ENCODE measurements at regions not wholly inside any gene's neighbourhood (a gene's known extent, or its start where the extent isn't known, plus 50 kb on each side); places are given as distances from the start of the nearest gene placed in this dataset.

DNA sequence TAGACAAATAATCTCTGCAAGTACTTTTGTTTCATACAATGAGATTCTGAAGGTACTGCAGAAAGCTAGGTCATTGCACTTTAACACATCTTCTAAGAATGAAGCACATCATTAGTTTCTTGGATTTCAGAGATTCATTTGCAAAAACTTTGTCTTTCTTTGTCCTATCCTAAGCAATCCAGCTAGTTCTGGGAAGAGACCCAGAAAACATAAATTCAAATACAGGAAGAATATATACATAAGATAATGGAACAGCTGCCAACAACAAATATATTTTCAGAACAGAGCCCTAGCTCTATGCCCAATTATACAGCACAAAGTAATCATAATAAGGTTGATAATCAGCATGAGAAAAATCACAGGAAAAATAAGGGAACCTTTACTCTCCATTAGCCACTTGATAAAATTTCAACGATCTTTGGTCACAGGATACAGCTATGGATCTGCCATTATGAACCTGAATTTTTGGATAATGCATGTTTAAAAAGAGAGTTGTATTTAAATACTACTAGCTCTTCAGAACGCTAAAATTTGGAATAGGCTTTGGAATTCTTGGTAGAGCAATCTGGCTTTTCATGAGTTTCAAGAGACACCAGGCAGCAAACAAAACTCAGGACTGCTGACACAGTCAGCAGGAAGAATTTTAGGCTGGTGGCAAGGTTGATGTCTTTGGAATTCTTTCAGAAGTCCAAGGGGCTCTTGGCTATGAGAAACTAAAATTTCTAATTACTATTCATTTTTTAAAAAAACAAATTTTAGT is 250.4 kb upstream of the SMIM21 start:
- DNase-seq (ENCODE audit: low read depth in 2 of 2), result no peak

DNA sequence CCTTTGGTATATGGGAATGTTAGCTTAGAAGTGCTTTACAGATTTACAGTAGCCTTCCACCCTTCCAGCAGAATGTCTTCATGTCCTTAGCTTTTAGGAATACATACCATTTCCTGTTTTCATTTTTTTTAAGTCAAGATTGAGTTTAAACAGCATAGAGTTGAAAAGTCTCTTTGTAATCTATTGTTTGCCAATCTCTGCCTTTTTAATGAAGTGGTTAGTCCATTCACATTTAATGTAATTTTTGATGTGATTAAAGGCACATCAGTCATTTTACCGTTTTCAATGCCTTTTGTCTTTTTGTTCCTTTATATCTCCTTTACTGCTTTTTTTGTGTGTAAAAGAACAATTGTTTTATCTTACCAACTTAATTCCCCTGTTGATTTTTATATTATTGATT is 233.4 kb upstream of the SMIM21 start:
- no peak for DNase-seq (ENCODE audit: low read depth in 2 of 2)

- no peak for DNase-seq (ENCODE audit: low read depth in 2 of 2)
These were observed 232.1 kb upstream of the SMIM21 start for GRCh38 chr18:75659535-75660023.

DNA sequence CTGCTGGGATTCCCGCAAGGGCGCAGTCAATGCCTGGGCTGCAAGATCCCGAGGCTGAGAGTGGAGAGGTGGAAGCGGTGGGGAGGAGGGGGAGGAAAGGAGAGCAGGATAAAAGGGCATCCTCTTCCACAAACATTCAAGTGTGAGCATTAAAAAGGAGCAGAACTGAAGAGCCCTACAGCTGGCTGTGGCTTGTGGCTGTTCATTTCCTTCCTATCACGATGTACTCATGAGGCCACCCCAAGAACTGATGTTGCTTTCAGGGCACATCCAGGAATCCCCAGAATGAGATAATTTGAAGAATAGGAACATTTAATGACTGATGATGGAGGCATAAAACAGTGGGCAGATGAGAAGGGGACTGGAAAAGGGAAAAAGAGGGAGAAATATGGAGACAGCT is 230.8 kb upstream of the SMIM21 start:
- DNase-seq (ENCODE audit: low read depth in 2 of 2), result no peak

GRCh38 chr18:75656563-75657247 is 229.2 kb upstream of the SMIM21 start:
- DNase-seq (ENCODE audit: low read depth in 2 of 2), result no peak

DNA sequence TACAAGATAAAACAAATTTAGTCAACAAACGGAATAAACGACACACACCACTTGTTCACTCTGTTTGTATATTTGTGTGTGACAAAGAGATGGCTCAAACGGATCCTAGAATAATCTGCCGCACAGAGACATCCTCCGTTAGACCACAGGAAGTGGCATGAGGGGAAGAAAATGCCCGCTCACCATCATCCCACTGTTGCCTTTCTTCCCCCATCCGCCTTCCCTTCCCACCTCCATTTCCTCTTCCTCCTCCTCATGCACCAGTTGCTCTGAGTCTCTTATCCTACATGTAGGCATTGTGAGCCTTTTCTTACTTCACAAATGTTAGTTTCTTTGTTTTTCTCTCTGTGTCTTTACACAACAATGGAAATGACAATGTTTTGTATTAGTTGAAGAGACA is 228.5 kb upstream of the SMIM21 start:
- DNase-seq (ENCODE audit: low read depth in 2 of 2), result no peak

- no peak for DNase-seq (ENCODE audit: low read depth in 2 of 2)
These were observed 227.6 kb upstream of the SMIM21 start for GRCh38 chr18:75654851-75655751.

- no peak for DNase-seq (ENCODE audit: low read depth in 2 of 2)
These were observed 226.9 kb upstream of the SMIM21 start for GRCh38 chr18:75654386-75654785.

- no peak for DNase-seq (ENCODE audit: low read depth in 2 of 2)
These were observed 225.0 kb upstream of the SMIM21 start for GRCh38 chr18:75652528-75652927.

DNA sequence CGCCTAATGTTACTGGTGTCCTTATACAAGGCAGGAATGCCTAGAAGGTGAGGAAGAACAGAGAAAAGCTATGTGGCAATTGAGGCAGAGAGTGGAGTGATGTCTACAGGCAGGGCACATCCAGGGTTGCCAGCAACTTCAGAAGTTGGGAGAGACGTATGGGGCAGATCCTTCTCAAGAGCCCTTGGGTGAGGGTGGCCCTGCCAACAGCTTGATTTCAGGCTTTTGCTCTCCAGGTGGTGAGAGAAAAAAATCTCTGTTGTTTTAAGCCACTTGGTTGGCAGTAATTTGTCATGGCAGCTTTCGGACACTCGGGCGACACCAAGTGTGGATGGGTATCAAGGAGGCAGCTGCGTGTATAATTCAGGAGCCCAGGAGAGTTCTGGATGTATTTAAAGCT is 217.4 kb upstream of the SMIM21 start:
- DNase-seq (ENCODE audit: low read depth in 2 of 2), result no peak

DNA sequence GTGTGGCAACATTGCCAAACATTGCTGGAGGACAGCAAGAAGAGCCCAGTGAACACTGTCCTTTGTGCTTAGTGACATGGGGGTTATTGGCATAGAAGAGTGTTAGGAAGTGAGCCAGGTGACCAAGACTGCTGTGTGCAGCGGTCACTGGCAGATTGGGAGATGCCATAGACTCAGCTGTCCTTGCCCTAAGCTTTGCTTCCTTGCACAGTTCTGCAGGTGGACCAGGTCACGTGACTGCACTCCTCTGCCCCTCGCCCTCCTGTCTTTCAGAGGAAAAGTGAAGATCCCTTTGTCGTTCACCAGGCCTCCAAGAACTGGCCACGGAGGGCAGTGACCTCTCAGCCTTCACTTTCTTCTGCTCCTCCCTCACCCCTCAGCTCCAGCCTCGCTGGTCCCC is 215.6 kb upstream of the SMIM21 start:
- no peak for DNase-seq (ENCODE audit: low read depth in 2 of 2)

DNA sequence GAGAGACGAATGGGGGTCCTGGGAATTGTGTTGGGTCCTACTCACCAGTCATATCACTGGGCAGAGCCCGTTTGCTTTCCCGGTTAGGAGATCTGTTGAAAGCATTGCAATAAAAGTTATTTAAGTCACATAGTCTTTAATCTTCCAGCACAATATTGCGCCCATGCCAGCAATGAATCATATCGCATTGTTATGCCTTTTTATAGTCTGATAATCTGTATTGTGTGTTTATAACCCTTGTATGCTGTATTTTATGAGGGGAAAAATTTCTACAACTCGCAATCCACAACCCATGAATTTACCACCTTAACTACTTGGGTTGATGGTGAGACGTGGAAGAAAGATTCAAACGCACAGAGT is 211.9 kb upstream of the SMIM21 start:
- no peak for DNase-seq (ENCODE audit: low read depth in 2 of 2)

- no peak for DNase-seq (ENCODE audit: low read depth in 2 of 2)
These were observed 211.4 kb upstream of the SMIM21 start for GRCh38 chr18:75638776-75639471.

- no peak for DNase-seq (ENCODE audit: low read depth in 2 of 2)
These were observed 210.8 kb upstream of the SMIM21 start for GRCh38 chr18:75638223-75638775.

DNA sequence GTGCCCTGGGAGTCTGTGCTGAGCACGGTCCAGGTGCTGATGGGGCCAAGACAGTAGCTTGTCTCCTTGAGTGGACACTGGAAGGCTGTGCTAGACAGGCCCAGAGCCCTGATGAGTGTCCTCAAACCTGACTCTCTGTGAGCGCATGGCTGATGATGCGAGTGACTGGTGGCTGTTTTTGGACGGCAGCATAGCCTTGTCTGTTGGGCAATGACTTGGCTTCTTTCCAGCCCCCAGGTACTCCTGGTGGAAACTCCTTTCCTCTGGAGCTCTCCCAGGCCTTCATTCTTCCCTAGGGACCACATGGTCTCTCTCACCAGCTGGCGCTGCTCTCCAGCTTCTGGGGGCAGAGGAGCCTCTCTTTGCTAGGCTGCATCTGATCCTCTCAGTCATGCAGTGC is 207.6 kb upstream of the SMIM21 start:
- no peak for DNase-seq (ENCODE audit: low read depth in 2 of 2)

DNA sequence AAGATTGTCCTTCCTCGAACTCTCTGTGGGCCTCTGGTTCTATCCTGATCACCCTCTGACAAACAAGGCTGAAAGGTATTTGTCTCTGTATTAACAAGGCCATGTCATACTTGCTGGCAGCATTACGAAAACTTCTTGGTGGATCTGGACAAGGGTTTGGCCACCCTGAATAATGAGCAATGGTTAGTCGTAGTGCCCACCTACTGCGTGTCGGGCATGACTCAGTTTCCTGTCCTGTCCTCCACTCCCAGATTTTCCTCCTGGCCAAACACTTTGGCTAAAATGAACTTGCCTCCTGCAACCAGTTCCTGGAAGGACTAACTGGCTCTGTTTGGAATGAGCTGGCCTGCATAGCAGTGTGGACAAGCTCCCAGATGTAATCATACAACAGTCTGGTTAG is 198.5 kb upstream of the SMIM21 start:
- no peak for DNase-seq (ENCODE audit: low read depth in 2 of 2)

- DNase-seq (ENCODE audit: low read depth in 2 of 2), result no peak
These were observed 197.4 kb upstream of the SMIM21 start for GRCh38 chr18:75624869-75625268.

DNA sequence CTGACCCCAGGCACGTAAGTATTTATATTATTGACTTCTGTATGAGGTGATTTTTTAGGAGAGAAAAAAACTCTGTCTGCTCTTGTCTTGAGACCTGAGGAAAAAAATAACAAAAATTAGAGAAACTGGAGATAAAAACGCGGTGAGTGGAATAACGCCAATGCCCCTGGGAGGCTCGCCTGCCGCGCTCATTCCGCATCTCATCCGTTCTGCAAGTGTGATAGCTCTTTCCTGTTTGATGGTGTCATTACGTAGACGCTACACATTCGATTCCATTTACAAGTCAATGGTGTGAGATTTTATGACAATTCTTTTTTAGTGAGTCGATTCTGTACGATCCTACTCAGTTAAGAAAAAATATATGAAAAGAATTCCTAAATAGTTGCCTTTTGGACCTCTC is 194.3 kb upstream of the SMIM21 start:
- DNase-seq (ENCODE audit: low read depth in 2 of 2), result no peak

DNA sequence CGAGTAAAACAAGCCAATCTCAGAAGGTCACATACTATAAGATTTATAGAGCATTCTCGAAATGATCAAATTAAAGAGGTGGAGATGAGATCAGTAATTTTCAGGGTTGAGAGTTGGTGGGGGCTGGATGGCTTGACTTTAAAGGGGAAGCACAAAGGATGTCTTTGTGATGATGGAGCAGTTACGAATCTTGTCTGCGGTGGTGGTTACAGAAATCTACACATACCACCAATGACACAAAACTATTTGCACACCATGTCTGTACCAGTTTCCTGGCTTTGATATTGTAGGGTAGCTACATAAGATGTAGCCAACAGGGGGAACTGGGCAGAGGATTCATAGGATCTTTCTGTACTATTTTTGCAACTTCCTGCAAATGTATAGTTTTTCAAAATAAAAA is 190.6 kb upstream of the SMIM21 start:
- no peak for DNase-seq (ENCODE audit: low read depth in 2 of 2)

DNA sequence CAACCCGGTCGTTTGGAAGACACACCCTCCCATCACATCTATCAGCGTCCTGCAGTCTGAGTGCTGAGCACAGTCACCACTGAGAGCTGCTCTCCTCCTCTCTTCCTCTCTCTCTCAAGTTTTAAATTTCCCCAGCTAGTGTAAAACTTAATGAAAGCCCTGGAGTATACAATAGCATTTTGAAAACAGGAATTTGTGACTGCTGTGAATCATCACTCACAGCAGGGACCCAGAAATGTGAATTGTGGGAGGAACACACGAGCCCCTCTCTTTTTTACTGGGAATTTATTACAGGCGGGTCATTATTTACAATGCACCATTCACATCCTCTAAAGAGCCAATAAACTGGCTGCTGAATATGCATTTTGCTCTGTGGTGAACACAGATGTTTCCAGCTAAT is 185.0 kb upstream of the SMIM21 start:
- no peak for DNase-seq (ENCODE audit: low read depth in 2 of 2)

DNA sequence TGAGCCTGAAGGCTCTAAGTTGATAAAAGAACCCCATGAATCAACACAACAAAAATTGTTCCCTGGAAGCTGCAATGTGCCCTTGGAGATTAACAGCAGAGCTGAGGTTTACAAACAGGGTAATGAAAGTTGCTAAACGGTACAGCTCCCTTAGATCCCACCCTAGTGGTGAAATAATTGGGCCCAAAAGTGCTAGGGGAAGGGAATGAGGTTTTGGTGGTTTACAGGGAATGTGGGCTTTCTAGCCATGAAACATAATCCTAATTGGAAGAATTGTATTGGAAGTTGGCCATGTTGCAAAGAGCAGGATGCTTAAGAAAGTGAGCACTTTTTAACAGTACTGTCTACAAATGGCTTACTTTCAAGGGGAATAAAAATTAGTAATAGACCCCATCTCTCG is 180.2 kb upstream of the SMIM21 start:
- DNase-seq (ENCODE audit: low read depth in 2 of 2), result no peak

DNA sequence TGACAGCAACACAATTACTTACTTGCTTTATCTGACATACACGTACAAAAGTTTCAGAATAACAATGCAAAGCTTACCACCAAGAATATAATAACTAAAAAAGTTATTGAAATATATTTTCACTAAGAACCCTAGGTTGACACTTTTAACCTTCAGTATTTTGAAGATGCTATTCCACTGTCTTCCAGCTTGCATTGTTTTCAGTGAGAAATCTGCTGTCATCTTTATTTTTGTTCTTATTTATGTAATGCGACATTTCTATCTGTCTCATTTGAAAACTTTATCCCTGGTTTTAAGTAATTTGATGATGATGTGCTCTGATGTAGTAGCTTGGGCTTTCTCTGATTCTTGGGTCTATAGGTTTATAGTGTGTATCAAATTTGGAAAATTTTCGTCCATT is 165.0 kb upstream of the SMIM21 start:
- no peak for DNase-seq (ENCODE audit: low read depth in 2 of 2)

Measured in stimulated activated CD8-positive, alpha-beta memory T cell treated with anti-CD3 and anti-CD28 coated beads, Interleukin-2, amount 100 ng/mL, for 48 hours (primary cell).